ENCODE measurements at regions not wholly inside any gene's neighbourhood (a gene's known extent, or its start where the extent isn't known, plus 50 kb on each side); places are given as distances from the start of the nearest gene placed in this dataset.
A peak's percentile ranks its signal among the peaks of the same experiment; 100 is the strongest.

DNA sequence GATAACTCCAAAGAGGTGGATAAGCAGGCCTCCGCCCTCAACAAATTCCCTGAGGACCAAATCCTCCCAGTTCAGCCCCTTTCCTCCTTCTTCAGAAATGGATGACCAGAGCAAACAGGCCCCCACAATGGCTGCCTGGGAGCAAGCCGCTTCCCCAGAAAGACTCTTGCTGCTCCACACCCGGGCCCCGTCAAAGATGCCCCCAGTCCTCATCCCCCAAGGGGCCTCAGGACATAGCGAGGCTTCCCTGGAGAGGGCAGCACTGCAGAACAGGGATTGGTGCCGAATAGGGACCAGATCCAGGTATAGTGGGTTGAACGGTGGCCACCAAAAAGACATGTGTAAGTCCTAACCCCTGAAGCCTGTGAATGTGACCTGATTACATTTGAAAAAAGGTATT is 502.3 kb downstream of the SHQ1 start:
- Histone ChIP-seq H3K36me3 (replicated peaks; ENCODE audit: control insufficient read depth, insufficient read depth, low read length) (no peaks in the 10 kb centered on the region), H3K4me3 (ENCODE audit: insufficient read depth, low read depth, low read length) (no peak overlapping the region), H3K27me3 (ENCODE audit: control insufficient read depth, insufficient read depth, low read length) (no peaks in the 10 kb centered on the region)
- peak; percentile 66 for DNase-seq

DNA sequence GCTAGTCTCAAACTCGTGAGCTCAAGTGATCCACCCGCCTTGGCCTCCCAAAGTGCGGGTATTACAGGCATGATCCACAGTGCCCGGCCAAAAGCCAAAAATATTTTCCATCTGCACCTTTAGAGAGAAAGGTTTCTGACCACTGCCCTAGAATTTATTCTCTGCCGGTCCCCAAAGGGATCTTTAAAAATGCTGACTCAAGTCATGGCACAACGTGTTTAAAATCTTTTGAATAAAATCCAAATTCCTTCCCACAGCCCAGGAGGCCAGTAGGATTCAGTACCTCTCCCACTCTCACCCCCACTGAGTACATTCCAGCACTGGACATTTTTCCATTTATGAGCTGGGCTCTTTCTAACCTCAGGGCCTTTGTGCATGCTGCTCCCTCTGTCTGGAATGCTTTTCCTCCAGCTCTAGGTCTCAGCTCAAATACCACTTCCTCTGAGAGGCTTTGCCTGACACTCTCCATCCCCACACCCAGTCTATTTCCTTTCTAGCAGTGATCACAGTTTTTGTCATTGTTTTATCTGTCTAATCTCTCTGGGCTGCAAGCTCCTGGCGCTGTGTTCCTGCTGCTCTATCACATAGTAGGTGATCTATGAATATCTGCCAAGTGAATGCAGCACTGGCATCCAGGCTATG is 502.9 kb downstream of the SHQ1 start:
- Histone ChIP-seq H3K4me3 (ENCODE audit: insufficient read depth, low read depth, low read length) (no peak overlapping the region), H3K36me3 (replicated peaks; ENCODE audit: control insufficient read depth, insufficient read depth, low read length) (no peaks in the 10 kb centered on the region), H3K27me3 (ENCODE audit: control insufficient read depth, insufficient read depth, low read length) (no peaks in the 10 kb centered on the region)
- DNase-seq = no peak

DNA sequence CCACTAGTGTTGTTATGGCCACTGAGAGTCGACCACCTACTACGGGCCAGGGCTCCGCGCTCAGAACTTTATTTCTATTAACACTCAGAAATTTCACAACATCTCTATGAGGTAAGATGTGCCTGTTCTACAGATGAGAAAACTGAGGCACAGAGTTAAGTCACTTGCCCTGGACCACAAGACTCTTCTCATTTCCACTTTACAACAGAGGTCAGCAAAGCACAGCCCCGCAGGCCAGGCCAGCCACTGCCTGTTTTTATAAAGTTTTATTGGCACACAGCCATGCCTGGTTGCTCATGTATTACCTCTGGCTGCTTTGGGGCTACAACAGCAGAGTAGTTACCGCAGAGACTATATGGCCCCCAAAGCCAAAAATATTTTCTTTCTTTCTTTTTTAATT is 503.6 kb downstream of the SHQ1 start:
- no peak overlapping the region for H3K4me3 ChIP-seq (ENCODE audit: insufficient read depth, low read depth, low read length)
- DNase-seq = no peak
- H3K27me3 ChIP-seq (ENCODE audit: control insufficient read depth, insufficient read depth, low read length) = no peaks in the 10 kb centered on the region
- H3K36me3 ChIP-seq (replicated peaks; ENCODE audit: control insufficient read depth, insufficient read depth, low read length) = no peaks in the 10 kb centered on the region

DNA sequence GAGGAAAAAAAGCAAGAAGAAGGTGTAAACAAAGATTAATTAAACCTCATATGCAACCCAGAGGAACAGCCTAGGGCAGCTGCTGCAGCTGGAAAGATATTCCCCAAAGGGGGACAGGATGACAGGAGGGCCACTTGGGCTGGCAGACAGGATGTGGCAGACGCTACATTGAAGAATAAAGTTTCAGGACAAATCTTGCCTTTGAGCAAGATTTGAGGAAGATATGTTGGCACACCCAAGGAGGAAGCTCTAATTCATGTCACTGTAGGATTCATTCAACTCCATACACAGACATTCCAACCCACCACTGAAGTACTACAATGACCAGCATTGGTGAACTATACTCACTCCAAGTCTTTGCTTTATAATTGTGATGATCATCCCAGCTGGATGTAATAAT is 504.0 kb downstream of the SHQ1 start:
- no peak for DNase-seq
- Histone ChIP-seq H3K36me3 (replicated peaks; ENCODE audit: control insufficient read depth, insufficient read depth, low read length) (no peaks in the 10 kb centered on the region), H3K27me3 (ENCODE audit: control insufficient read depth, insufficient read depth, low read length) (no peaks in the 10 kb centered on the region), H3K4me3 (ENCODE audit: insufficient read depth, low read depth, low read length) (no peak overlapping the region)

DNA sequence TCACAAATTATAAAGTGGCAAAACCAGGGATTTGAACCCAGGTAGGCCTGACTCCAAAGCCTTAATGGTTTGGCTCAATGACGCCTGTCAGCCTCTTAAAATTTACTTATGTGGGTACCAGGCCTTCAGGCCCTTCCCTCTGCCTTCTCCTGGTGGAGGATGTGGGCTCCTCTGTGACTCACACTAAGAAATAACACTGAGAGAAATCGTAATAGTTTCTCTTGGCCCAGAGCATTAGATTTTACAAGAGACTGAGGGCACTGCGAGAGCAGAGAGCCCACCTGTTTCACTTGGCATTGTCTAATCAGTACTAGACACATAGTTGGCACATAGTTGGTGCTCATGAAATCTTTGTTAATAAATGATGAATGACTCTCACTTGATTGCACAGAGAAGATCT is 505.2 kb downstream of the SHQ1 start:
- no peak for DNase-seq
- H3K36me3 ChIP-seq (replicated peaks; ENCODE audit: control insufficient read depth, insufficient read depth, low read length) = no peaks in the 10 kb centered on the region
- no peak overlapping the region for H3K4me3 ChIP-seq (ENCODE audit: insufficient read depth, low read depth, low read length)
- H3K27me3 ChIP-seq (ENCODE audit: control insufficient read depth, insufficient read depth, low read length) = no peaks in the 10 kb centered on the region

DNA sequence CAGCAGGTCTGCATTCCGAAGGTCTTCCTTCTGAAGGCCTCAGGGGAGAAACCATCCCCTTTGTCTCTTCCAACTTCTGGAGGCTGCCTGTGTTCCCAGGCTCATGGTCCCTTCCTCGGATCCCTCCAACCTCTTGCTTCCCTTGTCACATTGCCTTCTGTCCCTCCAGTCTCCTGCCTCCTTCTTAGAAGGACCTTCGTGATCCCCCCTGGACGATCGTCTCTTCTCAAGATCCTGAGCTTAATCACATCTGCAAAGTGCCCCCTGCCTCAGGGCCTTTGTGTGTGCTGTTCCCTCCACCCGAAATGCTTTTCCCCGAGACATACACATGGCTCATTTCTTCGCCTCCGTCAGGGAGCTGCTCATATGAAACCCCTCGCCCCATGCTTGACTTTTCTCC is 505.8 kb downstream of the SHQ1 start:
- H3K4me3 ChIP-seq (ENCODE audit: insufficient read depth, low read depth, low read length) = no peak overlapping the region
- no peak for DNase-seq
- H3K36me3 ChIP-seq (replicated peaks; ENCODE audit: control insufficient read depth, insufficient read depth, low read length) = no peaks in the 10 kb centered on the region
- no peaks in the 10 kb centered on the region for H3K27me3 ChIP-seq (ENCODE audit: control insufficient read depth, insufficient read depth, low read length)

DNA sequence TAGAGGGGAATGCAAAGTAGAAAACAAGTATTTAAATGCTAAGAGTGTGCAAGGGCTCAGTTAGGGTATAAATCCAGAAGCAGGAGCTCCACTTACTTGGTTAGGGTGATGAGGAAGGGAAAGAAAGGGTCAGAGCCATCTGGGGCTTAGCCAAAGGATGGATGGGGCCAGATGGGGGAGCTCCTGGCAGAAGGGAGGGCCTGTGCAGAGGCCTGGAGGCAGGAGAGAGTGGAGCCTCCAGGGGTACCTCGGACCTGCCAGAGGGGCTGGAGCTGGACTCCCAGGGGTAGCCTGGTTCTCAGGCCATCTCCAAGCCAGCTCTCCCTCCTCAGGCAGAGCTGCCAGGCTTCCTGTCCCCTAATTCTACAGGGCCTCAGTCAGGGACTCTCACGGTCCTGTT is 506.3 kb downstream of the SHQ1 start:
- H3K27me3 ChIP-seq (ENCODE audit: control insufficient read depth, insufficient read depth, low read length) = no peaks in the 10 kb centered on the region
- H3K36me3 ChIP-seq (replicated peaks; ENCODE audit: control insufficient read depth, insufficient read depth, low read length) = no peaks in the 10 kb centered on the region
- peak; percentile 58 for DNase-seq
- no peak overlapping the region for H3K4me3 ChIP-seq (ENCODE audit: insufficient read depth, low read depth, low read length)

DNA sequence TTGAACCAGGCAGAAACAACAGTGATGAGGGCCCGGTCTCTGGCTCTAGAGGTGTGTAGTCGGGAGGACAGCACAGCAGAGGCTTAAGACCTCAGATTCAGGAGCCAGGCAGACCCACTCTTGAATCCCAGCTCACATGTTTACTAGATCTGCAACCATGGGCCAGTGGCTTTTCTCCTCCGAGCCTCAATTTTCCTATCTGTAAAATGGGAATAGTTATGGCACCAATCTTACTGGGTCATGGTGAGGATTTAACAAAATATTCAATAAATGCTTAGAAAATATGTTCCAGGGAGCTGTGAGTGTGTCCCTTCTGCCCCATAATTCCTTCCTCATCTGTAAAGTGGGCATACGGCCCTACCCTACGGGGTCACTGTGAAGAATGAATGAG is 506.9 kb downstream of the SHQ1 start:
- no peak for DNase-seq
- H3K36me3 ChIP-seq (replicated peaks; ENCODE audit: control insufficient read depth, insufficient read depth, low read length) = no peaks in the 10 kb centered on the region
- no peaks in the 10 kb centered on the region for H3K27me3 ChIP-seq (ENCODE audit: control insufficient read depth, insufficient read depth, low read length)
- H3K4me3 ChIP-seq (ENCODE audit: insufficient read depth, low read depth, low read length) = no peak overlapping the region

DNA sequence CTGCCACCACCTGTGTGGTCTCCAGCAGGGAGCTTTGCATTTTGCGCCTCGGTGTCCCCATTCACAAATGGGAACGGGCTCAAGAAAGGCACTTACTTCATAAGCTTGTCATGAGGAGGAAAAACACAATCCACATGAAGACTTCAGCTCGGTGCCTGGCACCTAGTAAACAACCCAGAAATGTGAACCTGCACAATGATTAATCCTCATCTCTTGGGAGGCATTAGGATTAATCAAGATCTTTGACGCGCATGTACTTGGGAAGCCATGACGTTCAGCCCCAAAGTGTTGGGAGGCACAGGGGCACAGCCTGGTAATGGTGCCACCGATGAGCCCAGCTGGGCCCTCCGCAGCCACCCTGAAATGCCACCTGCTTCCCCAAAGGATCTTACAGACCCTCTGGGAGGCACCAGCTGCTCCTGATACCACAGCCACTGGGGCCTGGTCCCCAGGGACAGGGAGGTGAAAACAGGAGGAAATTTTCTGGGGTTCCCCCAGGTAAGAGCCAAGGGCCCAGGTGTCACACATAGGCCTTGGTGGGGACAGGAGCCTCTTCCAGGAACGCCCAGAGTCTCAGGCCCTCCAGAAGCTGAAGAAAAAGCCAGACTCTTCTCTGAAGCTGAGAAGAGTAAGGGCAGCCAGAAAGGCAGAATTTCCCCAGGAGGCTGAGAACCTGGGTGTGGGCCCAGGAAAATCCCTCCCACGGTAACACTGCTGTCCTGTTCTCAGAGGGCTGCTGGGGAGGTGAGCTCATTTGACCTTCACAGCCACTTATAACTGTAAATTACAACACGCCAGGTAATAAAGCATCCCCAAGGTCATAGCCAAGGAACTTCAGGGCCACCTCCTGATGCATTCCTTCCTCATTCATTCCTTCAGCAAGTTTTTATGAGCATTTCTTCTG is 507.5 kb downstream of the SHQ1 start:
- no peak for DNase-seq
- Histone ChIP-seq H3K4me3 (ENCODE audit: insufficient read depth, low read depth, low read length) (no peak overlapping the region), H3K36me3 (replicated peaks; ENCODE audit: control insufficient read depth, insufficient read depth, low read length) (no peaks in the 10 kb centered on the region), H3K27me3 (ENCODE audit: control insufficient read depth, insufficient read depth, low read length) (no peaks in the 10 kb centered on the region)

DNA sequence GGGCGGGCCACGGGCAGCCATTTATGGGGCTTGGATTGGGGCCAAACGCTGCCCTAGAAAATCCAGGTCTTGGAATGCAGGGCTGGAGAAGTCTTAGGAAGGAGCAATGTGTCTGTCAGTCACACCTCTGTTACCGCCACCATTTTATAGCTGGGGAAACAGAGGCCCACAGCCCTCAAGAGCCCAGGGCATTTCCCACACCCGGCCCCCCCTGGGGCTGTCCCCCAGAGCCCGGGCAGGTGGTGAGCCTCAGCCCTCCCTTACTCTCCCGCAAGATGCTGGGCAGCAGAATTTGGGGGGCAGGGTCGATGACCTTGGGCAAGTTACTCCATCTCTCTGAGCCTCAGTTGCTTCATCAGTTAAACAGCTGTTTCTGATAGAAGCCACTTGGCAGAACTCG is 508.2 kb downstream of the SHQ1 start:
- Histone ChIP-seq H3K4me3 (ENCODE audit: insufficient read depth, low read depth, low read length) (no peak overlapping the region), H3K27me3 (ENCODE audit: control insufficient read depth, insufficient read depth, low read length) (no peaks in the 10 kb centered on the region), H3K36me3 (replicated peaks; ENCODE audit: control insufficient read depth, insufficient read depth, low read length) (no peaks in the 10 kb centered on the region)
- DNase-seq = no peak

DNA sequence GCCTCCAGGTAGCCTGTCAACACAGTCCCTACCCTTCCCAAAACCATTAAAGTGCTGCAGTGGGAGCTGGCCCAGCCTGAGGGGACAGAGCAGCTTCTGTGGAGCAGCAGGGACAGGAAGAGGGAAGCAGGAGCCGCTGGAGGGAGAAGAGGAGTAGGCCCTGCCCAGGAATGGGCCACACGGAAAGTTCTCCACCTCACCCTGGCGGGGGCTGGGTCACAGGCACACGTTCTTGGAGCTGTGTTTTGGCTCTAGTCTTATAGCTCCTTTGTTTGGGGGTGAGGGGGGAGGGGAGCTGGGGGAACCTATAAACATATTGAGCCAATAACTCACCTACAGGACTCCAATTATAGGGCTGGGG is 508.6 kb downstream of the SHQ1 start:
- no peaks in the 10 kb centered on the region for H3K27me3 ChIP-seq (ENCODE audit: control insufficient read depth, insufficient read depth, low read length)
- no peaks in the 10 kb centered on the region for H3K36me3 ChIP-seq (replicated peaks; ENCODE audit: control insufficient read depth, insufficient read depth, low read length)
- DNase-seq = no peak
- no peak overlapping the region for H3K4me3 ChIP-seq (ENCODE audit: insufficient read depth, low read depth, low read length)

DNA sequence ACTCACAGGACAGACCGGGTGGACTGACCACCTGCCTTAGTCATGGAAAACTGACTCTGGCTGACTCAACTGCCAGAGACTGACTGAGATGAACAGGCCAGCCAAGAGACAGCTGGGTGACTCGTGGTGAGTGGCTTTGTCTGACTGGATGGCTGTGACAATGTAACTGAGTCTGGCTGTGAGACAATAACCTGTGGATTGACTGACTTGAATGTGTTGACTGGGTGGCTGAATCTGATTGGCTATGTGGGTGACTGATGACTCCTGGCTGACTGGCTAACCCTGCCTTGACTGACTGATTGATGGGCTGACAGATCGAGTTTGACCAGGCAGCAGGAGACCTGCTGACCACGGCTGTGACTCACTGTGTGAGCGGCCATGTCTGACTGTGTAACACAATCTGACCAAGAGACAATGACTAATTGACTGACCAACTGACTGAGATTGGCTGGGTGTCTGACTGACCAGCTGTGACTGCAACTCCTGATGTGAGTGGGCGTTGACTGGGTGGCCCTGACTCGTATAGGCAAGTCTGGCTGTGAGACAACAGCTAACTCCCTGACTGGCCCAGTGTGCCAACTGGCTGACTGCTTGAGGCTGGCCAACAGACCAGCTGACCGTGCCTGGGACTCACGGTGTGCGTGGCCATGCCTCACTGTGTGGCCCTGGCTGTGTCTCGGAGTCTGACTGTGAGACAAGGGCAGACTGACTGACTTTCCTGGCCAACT is 509.1 kb downstream of the SHQ1 start:
- DNase-seq = no peak
- Histone ChIP-seq H3K27me3 (ENCODE audit: control insufficient read depth, insufficient read depth, low read length) (no peaks in the 10 kb centered on the region), H3K36me3 (replicated peaks; ENCODE audit: control insufficient read depth, insufficient read depth, low read length) (no peaks in the 10 kb centered on the region), H3K4me3 (ENCODE audit: insufficient read depth, low read depth, low read length) (no peak overlapping the region)

DNA sequence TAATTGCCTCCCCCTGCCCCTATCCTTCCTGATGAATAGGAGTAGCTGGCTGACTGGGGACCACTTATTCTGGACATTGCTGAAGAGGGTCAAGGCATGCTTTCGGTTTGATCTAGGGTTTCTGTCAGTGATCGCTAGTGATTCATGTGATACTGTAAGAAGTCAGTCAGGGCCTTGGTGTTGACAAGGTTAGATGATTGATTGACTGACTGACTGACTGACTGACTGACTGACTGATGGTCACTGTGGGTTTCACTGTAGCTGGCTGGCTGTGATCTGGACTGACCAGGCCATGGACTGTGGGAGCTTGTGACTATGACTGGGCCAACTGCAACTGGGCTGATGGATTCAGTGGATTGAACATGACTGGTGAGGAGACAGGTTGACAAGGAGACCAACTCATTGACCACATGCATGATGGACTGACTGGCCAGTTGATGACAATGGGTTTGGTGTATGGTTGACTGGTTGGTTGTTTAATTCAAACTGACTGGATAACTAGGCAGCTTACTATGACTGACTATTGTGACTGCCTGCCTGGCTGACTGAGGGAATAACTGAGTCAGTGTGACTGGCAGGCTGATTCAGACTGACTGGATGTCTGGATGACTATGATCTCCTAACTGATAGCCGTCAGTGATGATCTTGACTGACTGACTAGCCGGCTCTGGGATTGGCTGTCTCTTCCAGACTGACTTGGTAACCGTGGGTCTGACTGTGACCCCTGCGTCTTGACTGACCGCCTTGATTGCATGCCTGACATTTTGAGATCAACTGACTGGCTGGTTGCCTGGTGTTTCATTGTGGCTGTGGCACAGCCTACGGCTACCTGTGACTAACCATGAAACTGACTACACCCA is 509.9 kb downstream of the SHQ1 start:
- no peaks in the 10 kb centered on the region for H3K27me3 ChIP-seq (ENCODE audit: control insufficient read depth, insufficient read depth, low read length)
- no peak overlapping the region for H3K4me3 ChIP-seq (ENCODE audit: insufficient read depth, low read depth, low read length)
- no peaks in the 10 kb centered on the region for H3K36me3 ChIP-seq (replicated peaks; ENCODE audit: control insufficient read depth, insufficient read depth, low read length)
- no peak for DNase-seq

DNA sequence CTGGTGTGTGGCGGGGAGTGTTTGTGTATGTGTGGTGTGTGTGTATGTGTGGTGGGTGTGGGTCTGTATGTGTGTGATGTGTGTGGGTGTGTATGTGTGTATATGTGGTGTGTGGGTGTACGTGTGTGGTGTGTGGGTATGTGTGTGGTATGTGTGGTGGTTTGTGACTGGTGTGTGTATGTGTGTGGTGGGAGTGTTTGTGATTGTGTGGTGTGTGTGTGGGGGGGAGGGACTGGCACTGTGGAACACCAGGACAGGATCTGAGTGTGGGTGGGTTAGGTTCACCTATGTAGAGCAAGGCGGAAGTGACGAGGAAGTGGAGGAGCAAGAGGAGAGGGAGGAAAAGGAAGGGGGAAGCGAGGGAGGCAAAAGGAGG is 510.8 kb downstream of the SHQ1 start:
- Histone ChIP-seq H3K27me3 (ENCODE audit: control insufficient read depth, insufficient read depth, low read length) (no peaks in the 10 kb centered on the region), H3K36me3 (replicated peaks; ENCODE audit: control insufficient read depth, insufficient read depth, low read length) (no peaks in the 10 kb centered on the region), H3K4me3 (ENCODE audit: insufficient read depth, low read depth, low read length) (no peak overlapping the region)
- DNase-seq = no peak

Data from H7 (cell line).